NCI-H748 (cell line): ENCODE measurements at regions not wholly inside any gene's neighbourhood (a gene's known extent, or its start where the extent isn't known, plus 50 kb on each side); places are given as distances from the start of the nearest gene placed in this dataset.
A peak's percentile ranks its signal among the peaks of the same experiment; 100 is the strongest.
"Not testable (repeated sequence)": the region's sequence is repeated elsewhere in the genome, so short reads cannot be mapped to it uniquely, and the experiment has no call there.

Experiments used
- DNase-seq: peaks from one replicate; lab custom pipeline; 2025; ENCODE audit not compliant: unreplicated experiment; lab: John Stamatoyannopoulos, UW

DNA sequence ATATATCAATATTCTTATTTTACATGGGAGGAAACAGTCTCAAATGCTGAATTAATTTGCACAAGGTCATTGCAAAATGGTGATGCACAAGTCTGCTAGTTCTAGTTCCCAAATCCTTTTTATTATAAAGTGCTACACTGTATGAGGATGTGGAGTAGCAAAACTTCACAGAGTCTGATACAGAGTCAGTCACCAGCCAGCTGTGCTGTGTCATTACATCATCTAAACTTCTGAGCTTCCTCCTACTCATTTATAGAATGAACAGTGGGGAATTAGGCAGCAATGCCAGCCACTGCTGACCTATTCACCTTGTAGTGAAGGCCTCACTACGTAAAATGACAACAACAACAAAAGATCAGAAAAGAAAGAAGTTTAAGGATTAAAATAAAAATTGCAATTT lies 357.8 kb downstream of the TMEM167A start:
- DNase-seq: no peak

DNA sequence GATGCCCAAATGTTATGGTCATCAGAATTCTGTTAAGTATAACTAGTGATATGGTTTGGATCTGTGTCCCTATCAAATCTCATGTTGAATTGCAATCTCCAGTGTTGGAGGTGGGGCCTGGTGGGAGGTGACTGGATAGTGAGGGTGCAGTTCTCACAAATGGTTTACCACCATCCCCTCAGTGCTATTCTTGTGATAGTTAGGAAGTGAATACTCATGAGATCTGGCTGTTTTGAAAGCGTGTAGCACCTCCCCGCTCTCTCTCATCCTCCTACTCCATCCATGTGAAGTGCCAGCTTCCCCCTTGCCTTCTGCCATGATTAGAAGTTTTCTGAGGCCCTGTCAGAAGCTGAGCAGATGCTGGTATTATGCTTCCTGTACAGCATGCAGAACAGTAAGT lies 359.5 kb downstream of the TMEM167A start:
- no peak for DNase-seq

DNA sequence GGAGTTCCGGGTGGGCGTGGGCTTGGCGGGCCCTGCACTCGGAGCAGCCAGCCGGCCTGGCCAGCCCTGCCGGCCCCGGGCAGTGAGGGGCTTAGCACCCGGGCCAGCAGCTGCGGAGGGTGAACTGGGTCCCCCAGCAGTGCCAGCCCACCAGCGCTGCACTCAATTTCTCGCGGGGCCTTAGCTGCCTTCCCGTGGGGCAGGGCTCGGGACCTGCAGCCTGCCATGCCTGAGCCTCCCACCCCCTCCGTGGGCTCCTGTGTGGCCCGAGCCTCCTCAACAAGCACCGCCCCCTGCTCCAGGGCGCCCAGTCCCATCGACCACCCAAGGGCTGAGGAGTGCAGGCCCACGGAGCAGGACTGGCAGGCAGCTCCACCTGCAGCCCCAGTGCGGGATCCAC lies 362.5 kb downstream of the TMEM167A start:
- not testable (repeated sequence) for DNase-seq

DNA sequence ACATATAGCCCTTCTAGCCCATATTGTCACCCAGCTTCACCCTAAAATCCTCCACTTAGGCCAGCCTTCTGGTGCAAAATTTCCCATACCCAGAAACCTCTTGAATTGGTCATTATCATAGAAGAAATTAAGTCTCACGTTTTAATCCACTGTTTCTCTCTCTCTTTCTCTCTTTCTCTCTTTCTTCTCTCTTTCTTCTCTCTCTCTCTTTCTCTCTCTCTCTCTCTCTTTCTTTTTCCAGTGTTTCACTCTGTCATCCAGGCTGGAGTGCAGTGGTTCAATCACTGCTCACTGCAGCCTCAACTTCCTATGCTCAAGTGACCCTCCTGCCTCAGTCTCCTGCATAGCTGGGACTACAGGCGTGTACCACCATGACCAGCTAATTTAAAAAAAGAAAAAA lies 363.4 kb downstream of the TMEM167A start:
- no peak for DNase-seq

DNA sequence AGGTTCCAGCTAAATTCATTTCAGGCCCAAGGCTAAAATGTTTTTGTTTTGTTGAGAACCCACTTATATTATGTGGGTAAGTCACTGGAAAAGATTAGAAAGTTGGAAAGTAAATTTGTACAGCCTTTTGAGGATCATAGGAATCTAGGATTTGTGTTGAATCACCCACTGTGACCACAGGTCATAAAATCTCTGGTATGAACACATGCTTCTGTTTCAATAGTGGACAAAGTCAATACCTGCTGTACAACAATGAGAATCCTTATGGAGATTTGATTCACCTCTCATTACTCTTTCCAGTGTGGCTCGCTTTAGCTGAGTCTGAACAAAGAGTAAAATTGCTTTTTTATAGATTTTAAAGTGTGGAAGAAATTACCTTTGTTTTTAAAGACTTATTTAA lies 369.5 kb downstream of the TMEM167A start:
- DNase-seq: peak; percentile 24

DNA sequence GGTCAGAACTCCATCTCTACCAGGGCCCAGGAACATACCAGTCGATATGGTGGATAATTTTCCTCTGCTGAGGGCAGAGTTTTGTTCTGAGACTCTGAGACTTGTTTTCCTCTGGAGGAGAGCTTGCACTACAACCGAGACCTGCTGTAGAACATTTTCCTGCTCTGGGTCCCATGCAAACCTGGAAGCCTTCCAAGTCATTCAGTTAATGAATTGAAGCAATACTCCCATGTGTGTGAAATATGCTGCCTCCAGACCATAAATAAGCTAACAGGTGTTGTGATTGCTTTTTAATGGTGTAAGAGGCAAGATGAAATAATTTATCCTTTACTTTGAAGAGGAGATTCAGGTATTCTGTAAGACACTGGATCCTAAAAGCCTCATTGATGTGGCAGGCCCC lies 372.8 kb downstream of the TMEM167A start:
- peak; percentile 16 for DNase-seq

DNA sequence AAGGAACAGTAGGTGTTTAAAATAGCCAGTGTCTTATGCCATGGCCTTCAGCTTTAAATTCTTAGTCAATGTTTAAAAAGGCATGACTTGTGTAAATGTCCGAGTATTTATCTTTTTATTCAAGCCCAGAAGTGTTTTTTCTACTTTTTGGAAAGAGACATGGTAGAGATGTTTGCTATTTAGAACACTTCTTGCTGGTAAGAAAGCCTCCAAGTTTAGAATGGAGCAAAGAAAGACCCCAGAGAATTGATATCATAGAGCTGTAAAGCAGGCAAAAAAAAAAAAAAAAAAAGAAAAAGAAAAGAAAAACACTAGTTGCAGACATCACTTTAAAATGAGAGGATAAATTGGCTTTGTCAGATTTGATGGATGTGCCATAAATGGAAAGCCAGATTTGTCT lies 375.1 kb downstream of the TMEM167A start:
- DNase-seq: no peak

DNA sequence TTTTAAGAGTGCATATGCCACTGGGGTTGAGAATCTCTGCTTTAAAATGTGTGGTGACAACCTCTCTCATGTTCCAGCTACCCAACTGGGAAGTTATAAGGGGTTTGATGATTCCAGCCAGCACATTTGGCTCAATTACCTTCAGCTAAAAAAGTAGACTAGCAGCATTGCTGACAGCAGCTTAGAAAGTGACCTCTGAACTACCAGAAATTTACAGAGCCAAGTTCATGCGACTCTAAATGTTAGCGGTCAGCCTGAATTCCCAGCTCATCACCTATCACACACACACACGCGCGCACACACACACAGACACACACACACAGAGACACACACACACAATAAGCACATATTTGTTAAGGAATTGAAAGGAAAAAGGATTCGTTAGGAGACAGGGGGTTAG lies 377.5 kb downstream of the TMEM167A start:
- no peak for DNase-seq

DNA sequence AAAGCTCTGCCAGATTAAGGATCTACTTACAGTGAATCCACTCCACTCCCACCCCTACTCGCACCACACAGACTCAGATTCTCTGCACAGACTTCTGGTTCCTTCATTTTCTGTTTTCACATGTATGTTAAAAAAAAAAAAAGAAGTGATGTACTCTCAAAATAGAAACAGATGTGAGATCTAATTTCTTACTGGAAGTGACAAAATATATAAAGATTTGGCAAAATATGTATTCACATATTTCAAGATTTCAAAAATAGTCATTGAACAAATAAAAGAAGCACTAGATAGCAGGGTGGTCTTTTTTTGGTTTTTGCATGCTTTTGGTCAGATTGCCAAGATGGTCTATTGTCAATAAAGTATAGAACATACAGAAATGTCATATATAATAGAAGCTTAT lies 379.2 kb downstream of the TMEM167A start:
- DNase-seq: no peak

DNA sequence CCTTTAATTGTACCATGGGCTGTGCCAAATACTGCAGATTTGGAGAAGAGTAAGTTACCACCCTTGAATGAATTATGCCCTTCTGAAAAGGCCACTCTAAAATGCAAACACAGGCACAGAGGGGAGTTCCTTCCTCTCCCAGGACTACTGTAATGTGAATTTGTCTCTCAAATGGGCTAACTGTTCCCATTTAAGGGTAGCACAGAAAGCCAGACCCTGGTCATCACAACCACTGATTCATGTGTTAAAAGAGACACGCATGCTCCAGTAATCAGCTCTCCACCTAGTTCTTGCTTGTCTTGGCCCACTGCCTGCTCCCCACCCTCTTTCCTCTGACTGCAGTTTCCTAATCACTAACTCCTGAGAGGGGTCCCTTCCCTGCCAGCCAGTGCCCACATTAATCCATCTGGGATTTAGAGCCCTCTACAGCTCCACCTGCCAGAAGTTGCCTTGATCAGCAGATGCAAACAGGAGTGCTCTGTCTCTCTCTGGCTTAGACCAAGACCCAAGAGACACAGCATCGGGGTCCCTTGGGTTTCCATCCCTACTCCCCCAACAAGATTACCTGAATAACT lies 382.4 kb downstream of the TMEM167A start:
- DNase-seq: peak; percentile 14

DNA sequence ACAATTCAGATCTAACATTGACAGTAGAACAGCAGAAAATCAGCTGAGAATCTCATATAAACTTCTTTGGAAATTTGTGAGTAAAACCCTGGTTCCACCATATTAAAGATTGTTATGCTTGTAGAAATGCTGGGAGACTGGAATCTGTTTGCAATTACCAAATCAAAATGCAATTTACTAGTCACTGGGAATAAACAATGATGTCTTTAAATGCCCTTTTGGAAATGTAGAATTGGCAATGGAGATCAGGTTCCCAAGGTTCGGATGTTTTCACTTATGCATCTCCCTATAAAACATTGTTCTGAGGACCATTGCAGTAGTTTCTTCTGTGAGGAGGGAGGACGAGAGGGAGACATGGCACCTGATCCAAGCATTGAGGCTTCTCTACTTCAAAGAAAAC lies 384.4 kb downstream of the TMEM167A start:
- no peak for DNase-seq

DNA sequence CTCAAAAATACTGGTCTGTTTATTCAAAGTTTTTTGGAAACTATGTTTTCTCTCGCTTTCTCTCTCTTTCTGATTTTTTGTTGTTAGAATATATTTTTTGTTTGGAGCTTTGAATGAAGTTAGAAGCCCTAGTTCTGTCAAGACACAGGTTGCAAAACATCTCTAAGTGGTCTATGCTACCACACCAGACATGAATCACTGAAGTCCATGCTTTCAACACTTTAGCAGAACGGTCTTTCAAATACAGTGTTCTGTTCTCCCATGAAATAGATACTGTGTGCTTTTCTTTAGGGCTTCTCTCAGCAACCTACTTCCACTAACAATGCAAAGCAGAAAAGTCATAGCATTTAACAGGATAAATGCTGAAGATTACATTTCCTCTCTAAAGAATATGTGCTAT lies 392.5 kb downstream of the TMEM167A start:
- no peak for DNase-seq

DNA sequence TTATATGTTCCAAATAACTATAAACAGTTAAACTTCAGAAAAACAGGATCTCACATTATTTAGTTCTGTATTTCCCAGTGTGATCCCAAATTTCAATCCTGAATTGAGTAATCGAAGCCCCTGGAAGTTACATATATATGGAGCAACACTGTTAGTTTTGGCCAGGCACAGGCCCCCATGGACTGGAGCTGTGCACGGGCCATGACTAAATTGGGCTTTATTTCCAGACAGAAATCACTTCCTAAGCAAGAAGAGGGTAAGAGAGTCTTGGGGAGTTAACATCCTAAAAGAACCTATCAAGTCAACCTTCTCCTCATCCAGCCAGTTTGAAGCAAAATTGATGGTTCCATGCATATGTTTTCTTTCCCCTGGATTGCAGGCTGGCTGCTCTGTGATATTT lies 393.0 kb downstream of the TMEM167A start:
- DNase-seq: no peak

DNA sequence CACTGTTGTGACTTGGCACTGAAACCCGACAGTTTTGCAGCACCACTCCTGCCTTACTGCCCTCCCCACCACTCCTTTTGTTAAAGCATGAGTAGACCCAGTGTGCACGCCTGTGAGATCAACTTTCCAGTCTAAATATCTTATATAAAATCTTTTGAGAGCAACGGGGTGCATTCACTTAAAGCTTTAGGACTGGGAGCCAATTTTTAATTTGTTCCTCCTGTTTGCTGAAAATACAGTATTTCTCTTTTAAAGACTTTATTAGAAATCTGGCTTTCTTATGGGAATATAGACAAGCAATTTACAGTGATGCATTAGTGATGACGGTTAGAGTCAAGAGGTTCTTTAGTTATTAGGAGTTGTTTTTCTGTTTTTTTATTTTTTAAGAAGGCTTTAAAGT lies 397.5 kb downstream of the TMEM167A start:
- no peak for DNase-seq

DNA sequence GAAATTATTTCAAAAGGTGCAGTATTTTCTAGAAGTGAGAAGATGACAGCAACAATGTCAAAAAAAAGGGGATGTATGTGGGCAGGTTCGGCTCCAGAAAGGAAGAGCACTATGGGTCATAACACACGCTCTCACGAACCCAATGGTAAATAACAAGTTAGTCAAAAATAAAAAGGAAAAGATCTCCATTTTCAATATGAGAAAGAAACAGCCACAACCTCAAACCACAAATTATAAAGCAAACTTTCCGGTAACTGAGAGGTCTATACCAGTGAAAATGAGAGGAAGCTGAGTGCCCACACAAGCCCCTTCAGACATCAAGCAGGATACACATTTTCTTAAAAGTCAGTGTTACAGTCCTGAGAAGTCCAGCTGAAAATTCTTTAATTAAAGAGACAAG lies 398.5 kb upstream of the RPS23 start:
- no peak for DNase-seq

DNA sequence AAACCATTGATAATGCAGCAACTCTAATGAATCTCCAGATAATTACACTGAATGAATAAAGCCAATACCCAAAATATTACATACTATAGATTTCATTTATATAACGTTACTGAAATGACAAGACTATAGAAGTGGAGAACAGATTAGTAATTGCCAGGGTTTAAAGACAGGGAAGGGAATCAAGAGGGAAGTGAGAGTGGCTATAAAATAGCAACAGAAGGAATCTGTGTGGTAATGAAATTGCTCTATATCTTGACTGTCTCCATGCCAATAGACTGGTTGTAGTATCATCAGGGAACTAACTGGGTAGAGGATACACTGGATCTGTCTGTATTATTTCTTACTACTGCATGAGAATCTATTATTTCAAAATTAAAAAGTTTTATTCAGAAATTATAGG lies 396.5 kb upstream of the RPS23 start:
- DNase-seq: no peak

DNA sequence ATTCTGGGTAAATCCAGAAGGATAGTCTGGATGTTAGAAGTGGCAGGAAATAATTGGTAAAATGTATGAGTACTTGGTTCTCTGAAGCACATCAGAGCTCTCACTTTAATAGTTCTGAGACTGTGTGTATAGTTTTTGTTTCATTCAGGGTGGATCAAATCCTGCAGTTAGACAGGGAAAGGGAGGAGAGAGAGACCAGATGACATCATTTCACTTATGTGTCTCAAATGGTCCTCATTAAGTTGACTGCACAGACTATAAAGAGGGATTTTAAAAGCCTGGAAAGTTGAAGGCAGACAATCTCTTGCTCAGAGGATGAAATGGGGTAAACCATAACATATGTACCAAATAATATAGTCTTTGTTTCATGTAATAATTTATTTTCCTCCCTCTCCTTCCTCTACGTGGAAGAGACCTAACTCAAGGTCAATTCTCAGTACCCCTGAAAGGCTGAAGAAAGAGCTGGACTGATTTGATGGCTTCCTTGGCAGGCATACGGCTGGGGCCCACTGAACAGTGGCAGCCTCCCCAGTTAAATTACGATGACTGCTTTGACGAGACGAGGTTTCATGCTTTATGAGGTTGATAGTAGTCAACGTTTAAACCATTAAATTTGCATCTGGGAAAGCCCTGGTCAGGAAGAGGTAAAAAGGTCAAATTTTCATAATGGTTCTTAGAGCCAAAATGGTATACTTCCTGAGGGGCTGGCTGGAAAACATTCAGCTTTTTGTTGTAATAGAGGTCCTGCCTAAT lies 395.1 kb upstream of the RPS23 start:
- DNase-seq: no peak

DNA sequence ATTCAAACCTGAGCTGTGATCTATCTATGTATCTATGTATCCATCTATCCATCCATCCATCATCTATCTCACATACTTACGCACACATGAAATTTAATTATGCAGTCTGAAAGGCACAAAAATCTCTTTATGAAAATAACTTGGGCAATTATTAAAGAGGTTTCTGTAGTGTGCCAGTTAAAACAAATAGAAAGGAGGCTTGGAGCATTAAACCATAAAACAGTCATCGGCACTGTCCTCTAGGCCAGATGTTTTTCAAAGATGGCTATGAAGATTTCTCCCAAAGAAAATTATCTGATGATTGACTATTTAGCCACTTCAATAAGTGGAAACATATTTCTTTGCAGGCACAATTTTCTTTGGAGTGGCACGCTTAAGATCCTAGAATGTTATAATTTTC lies 392.5 kb upstream of the RPS23 start:
- DNase-seq: no peak

DNA sequence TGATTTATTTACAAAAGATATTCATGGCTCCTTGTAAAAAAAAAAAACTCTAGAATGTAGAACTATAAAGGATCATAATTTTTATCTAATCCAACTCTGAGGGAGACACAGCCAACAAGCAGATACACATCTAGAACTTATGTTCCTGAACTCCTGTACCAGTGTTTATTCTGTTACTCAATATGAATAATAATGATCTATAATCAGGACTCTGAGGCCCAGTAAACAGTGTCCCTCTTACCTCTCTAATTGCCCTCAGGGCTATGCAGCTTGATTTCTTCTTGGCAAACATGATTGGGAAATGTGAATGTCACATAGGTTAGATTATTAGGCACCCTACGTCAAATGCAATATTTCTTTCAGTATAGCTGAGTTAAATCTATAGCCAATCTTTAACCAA lies 391.6 kb upstream of the RPS23 start:
- DNase-seq: no peak

DNA sequence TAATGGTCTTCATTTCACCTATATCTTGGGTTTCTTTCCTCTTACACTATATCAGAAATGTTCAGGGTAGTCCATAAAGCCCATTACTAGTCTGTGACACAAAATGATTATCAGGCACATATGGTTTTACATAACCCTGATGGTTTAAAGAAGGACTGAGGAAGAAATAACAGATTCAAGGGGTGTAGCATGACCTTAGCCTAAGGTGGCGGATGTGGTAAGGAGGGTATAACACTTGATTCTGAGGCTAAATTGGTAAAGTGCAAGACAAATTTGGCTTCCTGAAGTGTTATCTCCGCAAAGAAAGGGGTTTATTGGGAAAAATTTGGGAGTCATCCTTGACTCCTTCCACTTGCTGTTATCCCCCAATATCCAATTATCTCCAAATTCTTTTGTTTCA lies 388.2 kb upstream of the RPS23 start:
- no peak for DNase-seq

DNA sequence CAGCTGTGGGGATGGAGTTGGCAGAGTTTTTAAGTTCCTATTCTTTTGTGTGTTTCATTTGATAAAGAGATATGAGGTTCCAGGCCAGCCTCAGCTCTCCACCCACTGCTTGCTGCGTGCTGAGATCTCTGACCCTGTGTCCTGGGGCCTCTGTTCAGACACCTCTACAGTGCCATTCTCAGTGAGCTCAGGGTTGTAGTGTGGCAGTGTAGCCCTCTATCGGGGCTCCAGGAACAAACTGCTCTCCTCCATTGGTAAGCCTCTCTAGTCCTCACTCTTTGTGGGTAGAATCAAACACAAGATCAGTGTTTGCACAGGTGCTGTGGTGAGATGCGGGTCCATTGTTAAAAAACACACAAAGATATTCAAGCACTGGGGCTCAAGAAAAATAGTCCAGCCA lies 386.6 kb upstream of the RPS23 start:
- peak; percentile 94 for DNase-seq

DNA sequence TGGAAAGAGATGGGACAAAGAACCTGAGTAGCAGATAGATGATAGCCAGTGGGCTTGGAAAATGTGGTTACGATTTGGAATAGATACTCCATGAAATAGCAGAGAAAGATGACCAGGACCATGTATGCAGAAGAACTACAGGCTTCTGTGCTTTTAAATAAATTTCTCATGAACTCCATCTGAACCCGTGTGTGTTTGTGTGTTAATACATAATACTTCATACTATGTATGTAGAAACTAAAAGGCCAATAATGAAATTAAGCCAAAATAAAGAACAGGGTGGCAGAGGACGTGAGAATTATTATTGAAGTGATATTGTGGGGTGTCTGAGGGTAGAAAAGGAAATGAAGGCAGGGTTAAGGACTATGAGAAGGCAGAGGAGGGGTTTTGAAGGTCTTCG lies 385.1 kb upstream of the RPS23 start:
- DNase-seq: no peak

DNA sequence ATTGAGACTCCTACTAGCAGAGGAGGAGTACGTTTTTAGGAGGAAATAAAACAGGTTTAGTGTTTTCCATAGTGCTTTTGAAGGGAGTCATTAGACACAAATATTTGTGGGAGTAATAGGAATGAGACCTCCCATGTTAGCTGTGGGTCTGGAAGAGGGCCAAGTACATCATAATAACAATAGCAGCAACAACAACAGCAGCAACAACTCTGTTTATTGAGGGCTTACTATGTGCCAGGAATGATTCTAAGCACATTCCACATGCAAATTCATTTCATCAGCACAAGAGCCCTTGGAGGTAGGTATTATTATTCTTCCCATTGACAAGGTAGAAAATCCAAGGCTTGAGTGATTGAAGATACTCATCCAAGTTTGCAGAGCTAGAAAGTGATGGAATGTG lies 384.2 kb upstream of the RPS23 start:
- DNase-seq: no peak
